RCC 7860 (cell line): ENCODE measurements at regions not wholly inside any gene's neighbourhood (a gene's known extent, or its start where the extent isn't known, plus 50 kb on each side); places are given as distances from the start of the nearest gene placed in this dataset.
"Not testable (repeated sequence)": the region's sequence is repeated elsewhere in the genome, so short reads cannot be mapped to it uniquely, and the experiment has no call there.

ENCODE experiments used
- DNase-seq: peaks from one replicate; pipeline ENCODE4 v3.0.0-alpha.2; 2015; ENCODE audit warnings: low spot score
- FAIRE-seq: peaks from 2 replicates; lab custom pipeline; 2012; peaks lifted over from hg19 to GRCh38; lab: Jason Lieb, UNC

- no peak for FAIRE-seq
- DNase-seq: no peak
These were observed 803.9 kb upstream of the PCDH10 start for GRCh38 chr4:132344924-132345828.

- FAIRE-seq (no peak), DNase-seq (no peak)
These were observed 803.1 kb upstream of the PCDH10 start for GRCh38 chr4:132346016-132346415.

- not testable (repeated sequence) for DNase-seq, FAIRE-seq
These were observed 797.5 kb upstream of the PCDH10 start for GRCh38 chr4:132351606-132352005.

DNA sequence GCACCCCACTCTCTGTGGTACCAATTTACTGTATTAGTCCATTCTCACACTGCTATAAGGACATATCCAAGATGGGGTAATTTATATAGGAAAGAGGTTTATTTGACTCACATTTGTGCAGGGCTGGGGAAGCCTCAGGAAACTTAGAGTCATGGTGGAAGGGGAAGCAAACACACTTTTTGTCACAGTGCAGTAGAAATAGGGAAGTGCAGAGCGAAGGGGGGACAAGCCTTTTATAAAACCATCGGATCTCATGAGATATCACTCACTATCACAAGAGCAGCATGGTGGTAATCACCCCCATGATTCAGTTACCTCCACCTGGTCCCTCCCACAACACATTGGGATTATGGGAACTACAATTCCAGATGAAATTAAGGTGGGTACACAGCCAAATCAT, 766.9 kb upstream of the PCDH10 start:
- no peak for DNase-seq
- no peak for FAIRE-seq

DNA sequence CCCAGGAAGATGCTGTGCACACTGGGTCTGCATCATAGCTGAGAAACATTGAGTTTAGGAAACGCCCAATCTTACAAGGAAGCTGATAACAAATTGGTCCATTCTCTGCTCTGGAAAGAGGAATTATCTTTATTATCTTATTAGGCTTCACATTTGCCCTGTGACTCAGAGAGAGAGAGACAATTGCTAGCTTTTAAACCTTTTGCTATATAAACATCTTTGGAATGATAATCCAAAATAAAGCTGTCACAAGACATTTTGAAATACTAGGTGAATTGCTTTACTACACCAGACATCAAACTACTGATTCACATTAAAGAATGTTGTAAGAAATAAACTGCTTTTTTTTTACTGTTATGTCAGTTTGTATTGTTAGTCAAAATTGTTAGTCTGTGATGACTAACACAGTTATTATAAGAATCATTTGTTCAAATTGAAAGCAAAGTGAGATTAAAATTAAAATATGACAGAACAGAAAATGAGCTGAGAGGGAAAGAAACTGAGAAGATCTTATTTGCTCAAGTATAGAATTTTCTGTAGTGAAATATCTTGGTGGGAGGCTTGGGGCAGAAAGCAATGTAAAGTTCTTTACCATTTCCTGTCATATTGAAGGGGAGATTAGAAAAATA, 765.4 kb upstream of the PCDH10 start:
- DNase-seq: no peak
- no peak for FAIRE-seq

DNA sequence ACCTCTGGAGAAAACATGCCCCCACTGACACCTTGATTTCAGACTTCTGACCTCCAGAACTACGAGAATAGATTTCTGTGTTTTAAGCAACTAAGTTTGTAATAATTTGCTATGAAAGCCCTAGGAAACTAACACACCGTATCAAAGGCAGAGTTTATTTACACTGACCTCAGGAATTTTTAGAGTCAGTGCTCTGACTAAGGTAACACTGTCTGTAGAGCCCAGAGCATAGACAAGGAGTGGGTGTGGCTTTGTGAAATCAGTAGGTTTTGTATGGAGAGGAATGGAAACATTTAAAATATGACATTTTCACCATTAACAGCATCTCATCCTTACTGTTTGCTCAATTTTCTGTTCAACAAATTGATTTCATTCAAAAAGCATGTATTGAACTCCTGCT, 764.4 kb upstream of the PCDH10 start:
- FAIRE-seq (no peak), DNase-seq (no peak)

- DNase-seq (no peak), FAIRE-seq (no peak)
These were observed 763.0 kb upstream of the PCDH10 start for GRCh38 chr4:132386130-132386529.

- FAIRE-seq: no peak
- DNase-seq: no peak
These were observed 762.0 kb upstream of the PCDH10 start for GRCh38 chr4:132387060-132387459.

DNA sequence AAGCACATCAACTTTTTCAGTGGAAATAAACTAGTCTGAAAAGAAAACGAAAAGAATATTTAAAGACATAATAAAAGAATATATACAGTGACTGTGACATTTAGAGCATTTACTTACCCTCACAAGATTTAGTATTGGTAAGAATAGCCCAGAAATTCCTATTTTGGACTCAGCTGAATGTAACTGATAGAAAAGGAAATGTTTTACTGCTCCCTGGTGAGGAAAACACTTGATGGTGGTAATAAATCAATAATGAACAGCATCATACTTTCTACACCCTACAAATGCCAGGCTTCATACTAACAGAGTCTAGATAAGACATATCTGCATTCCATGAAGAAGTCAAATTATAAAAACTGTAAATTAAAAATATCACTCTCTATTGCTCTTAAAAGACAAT, 753.5 kb upstream of the PCDH10 start:
- FAIRE-seq (no peak), DNase-seq (no peak)

DNA sequence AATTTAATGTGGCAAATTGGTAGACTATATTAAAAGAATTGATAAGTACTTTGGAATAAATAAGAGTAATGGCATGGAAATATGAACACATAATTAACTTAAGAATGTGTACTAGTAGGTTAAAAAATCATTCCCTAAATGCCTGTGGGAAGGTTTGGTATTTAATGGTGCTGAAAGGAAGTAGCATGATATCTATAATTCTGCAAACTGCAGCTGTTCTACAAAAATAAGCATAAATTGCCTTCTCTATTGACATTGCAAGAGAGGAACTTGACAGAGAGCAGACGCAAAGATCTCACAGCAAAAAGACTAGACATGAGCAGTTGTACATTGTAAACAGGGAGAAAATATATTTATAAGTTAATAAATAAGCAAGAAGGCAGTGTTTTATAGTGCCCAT, 752.5 kb upstream of the PCDH10 start:
- no peak for FAIRE-seq
- DNase-seq: no peak

DNA sequence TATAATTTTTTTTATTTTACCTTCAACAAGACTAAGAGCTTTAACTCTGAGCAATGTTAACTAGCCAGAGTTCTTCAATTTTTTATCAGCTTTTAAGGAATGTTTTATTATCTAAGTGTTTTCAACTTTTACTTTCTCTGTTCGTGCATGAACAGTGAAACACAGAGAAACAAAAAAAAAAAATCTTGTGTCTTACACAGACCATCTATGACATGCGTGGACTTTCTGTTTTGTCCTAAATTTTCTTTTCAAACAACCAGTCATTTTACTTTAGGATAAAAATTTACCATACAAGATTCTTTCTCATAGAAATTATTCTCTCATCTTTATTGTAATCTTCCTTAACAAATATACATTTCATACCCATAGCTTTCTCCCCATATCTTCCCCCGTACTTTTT, 731.9 kb upstream of the PCDH10 start:
- FAIRE-seq: no peak
- DNase-seq: no peak

GRCh38 chr4:132427125-132427524, 722.0 kb upstream of the PCDH10 start:
- DNase-seq (no peak), FAIRE-seq (no peak)

DNA sequence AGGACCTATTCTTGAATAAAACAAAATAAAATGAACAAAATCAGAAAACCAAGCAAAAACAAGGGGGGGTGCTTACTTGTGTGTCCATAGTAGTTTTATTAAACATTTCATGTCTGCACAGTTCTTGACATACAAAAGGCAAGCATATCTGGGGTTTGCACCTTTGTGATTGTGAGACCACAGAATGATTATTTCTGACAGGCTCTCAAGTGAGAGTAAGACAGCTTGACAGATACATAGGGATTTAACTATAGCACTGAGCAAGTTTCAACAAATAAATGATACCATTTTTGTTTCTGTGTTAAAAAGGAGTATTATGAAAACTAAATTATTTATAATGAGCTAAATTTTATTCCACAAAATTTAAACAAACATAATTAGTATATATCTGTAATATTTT, 712.0 kb upstream of the PCDH10 start:
- FAIRE-seq: no peak
- DNase-seq: no peak

GRCh38 chr4:132445386-132445785, 703.7 kb upstream of the PCDH10 start:
- FAIRE-seq (no peak), DNase-seq (no peak)

- not testable (repeated sequence) for FAIRE-seq, DNase-seq
These were observed 691.1 kb upstream of the PCDH10 start for GRCh38 chr4:132457987-132458386.

- no peak for FAIRE-seq
- DNase-seq: no peak
These were observed 669.6 kb upstream of the PCDH10 start for GRCh38 chr4:132479543-132479942.

GRCh38 chr4:132488555-132488954, 660.5 kb upstream of the PCDH10 start:
- FAIRE-seq (no peak), DNase-seq (no peak)

GRCh38 chr4:132493476-132493875, 655.6 kb upstream of the PCDH10 start:
- DNase-seq: no peak
- no peak for FAIRE-seq

DNA sequence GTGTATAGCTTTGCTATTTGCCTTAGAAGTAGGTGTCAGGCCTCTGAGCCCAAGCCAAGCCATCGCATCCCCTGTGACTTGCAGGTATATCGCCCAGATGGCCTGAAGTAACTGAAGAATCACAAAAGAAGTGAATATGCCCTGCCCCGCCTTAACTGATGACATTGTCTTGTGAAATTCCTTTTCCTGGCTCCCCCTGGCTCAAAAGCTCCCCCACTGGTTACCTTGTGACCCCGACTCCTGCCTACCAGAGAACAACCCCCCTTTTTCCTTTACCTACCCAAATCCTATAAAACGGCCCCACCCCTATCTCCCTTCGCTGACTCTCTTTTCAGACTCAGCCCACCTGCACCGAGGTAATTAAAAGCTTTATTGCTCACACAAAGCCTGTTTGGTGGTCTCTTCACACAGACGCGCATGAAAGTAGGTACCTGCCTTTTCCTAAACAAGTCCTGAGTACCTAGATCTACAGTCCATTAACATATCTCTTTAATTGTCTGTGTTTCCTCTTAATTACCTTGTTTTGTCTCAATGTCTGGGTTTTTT, 653.8 kb upstream of the PCDH10 start:
- not testable (repeated sequence) for DNase-seq

GRCh38 chr4:132498215-132498614, 650.9 kb upstream of the PCDH10 start:
- DNase-seq (no peak), FAIRE-seq (no peak)

More for the DNA sequence above, 653.8 kb upstream of the PCDH10 start:
- FAIRE-seq: not testable (repeated sequence)

GRCh38 chr4:132502096-132502552, 647.0 kb upstream of the PCDH10 start:
- no peak for FAIRE-seq
- no peak for DNase-seq

DNA sequence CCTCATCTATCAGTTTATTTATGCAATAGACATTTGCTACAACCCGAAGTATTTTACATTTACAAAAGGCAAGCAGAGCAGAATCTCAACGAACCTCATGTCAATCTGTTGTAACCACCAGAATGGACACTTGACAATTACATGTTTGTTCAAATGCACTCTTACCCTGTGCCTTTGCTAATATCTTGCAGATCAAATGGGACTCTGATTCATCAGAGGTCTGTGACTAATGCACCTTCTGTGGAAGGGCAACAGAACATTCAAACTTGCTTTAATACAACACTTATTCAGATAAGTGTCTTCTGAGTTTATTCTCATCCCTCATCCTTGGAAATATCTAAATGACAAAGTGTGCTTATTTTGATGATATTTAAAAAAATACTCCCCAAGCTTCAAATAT, 644.7 kb upstream of the PCDH10 start:
- FAIRE-seq (no peak), DNase-seq (no peak)
